Brain microvascular endothelial cell (primary cell): ENCODE measurements at regions not wholly inside any gene's neighbourhood (a gene's known extent, or its start where the extent isn't known, plus 50 kb on each side); places are given as distances from the start of the nearest gene placed in this dataset.

Source experiments
- DNase-seq: peaks from one replicate; pipeline ENCODE4 v3.0.0-alpha.2; 2020
- H3K27ac ChIP-seq: fragments of 250-450 bp; sonication (Bioruptor Pico); 2 replicates; pipeline ENCODE4 v1.5.1; 2020; ENCODE audit warnings: mild to moderate bottlenecking, moderate library complexity
- H3K27me3 ChIP-seq: fragments of 250-450 bp; sonication (Bioruptor Pico); replicated peaks from 2 replicates; pipeline ENCODE4 v1.5.1; 2020; ENCODE audit warnings: mild to moderate bottlenecking
- H3K36me3 ChIP-seq: fragments of 250-450 bp; sonication (Bioruptor Pico); replicated peaks from 2 replicates; pipeline ENCODE4 v1.5.1; 2020; ENCODE audit warnings: mild to moderate bottlenecking
- H3K4me3 ChIP-seq: 2 replicates; pipeline ENCODE4 v1.5.1; 2011; ENCODE audit warnings: low read depth, mild to moderate bottlenecking, control low read depth, low read length, moderate library complexity
- in situ Hi-C: cut with HindIII; loops from 2 replicates; pipeline ENCODE4 v1.10.0; 2017; ENCODE audit warnings: low sequenced_read_pairs, low pct_ligation_motif_present
- TF ChIP-seq, protein P1 (sequence below): IDR thresholded peaks from 2 replicates; pipeline ENCODE4 v1.5.1; 2011; ENCODE audit warnings: low read depth, mild to moderate bottlenecking, moderate library complexity, low read length, control low read depth, inconsistent platforms; ENCODE audit errors: missing control alignments

DNA sequence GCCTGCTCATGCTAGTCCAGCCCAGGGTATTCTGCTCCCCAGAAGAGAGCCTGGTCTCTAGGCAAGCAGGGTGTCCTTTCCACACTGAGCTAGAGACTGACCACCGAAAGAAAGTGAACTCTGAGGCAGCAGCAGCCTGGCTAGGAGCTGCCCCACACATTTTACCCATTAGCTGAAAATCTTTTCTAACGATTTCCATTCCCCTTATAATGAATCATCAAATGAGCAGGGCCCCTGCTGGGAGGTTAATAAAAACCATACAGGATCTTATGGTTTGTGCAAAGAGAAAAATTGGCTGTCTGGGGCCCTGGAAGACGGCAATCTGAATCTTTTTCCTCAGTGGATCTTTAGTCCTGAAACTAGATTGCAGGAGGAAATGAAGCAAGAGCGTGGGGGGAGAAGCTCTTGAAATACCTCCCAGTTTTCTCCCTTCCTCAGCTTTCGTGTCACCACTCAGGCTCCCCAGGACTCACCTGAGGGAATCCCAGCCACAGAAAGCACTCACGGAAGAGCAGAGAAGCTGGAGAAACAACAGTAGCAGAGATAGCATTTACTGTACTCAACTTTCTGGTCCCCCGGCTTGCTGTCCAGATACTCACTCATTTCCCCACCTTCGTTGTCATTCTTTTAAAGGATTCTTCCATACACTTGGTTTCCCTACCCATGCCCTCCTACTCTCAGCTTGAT is 74.7 kb upstream of the CD44 start:
- H3K36me3 ChIP-seq, result no peaks in the 10 kb centered on the region
- peak; percentile 44 for DNase-seq
- TF ChIP-seq, protein P1, sequence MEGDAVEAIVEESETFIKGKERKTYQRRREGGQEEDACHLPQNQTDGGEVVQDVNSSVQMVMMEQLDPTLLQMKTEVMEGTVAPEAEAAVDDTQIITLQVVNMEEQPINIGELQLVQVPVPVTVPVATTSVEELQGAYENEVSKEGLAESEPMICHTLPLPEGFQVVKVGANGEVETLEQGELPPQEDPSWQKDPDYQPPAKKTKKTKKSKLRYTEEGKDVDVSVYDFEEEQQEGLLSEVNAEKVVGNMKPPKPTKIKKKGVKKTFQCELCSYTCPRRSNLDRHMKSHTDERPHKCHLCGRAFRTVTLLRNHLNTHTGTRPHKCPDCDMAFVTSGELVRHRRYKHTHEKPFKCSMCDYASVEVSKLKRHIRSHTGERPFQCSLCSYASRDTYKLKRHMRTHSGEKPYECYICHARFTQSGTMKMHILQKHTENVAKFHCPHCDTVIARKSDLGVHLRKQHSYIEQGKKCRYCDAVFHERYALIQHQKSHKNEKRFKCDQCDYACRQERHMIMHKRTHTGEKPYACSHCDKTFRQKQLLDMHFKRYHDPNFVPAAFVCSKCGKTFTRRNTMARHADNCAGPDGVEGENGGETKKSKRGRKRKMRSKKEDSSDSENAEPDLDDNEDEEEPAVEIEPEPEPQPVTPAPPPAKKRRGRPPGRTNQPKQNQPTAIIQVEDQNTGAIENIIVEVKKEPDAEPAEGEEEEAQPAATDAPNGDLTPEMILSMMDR, result no peak
- H3K27me3 ChIP-seq, result no peaks in the 10 kb centered on the region
- H3K4me3 ChIP-seq, result no peak overlapping the region
- H3K27ac ChIP-seq, result no peak overlapping the region
- in situ Hi-C loops, result no loop called here

DNA sequence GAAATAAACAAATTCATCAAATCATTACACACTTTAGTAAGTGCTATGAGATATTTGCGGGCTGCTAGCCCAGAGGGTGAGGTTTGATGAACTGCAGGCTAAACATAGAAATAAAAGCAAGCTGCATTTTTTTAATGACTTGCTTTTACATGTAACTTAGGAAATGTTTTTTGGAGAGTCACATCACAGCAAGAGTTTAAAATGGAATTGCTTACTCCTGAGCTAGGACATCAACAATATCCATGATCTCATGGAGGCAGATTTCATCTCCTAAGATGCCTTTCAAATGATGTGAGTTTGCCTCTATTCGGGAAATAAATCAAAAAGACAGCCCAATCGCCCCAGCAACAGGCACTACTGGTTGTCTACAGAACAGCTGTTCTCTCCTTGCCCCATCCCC is 73.4 kb upstream of the CD44 start:
- Histone ChIP-seq H3K27me3 (no peaks in the 10 kb centered on the region), H3K36me3 (no peaks in the 10 kb centered on the region), H3K27ac (no peak overlapping the region), H3K4me3 (no peak overlapping the region)
- no peak for DNase-seq
- TF ChIP-seq, protein P1, result no peak
- in situ Hi-C loops, result no loop called here

DNA sequence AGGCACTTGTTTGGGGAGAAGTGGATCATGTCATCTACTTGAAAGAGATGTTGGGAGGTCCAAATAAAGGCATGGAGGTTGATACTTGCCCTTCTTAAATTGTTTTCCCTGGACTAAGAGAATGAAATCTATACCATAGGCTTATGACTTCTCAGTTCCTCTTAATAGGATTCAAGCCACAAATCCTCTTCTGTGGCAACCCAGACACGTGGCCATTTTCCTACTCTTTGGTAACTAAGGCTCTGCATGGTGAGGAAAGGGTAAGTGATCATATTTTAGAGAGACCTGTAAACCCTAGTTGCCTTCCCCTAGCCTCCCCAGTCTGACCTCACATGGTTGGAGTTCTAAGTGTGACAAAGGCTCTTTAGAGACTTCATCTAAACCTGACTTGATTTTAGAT is 72.9 kb upstream of the CD44 start:
- Histone ChIP-seq H3K27ac (no peak overlapping the region), H3K4me3 (no peak overlapping the region), H3K36me3 (no peaks in the 10 kb centered on the region), H3K27me3 (no peaks in the 10 kb centered on the region)
- in situ Hi-C loops, result no loop called here
- TF ChIP-seq, protein P1, result no peak
- DNase-seq, result no peak

DNA sequence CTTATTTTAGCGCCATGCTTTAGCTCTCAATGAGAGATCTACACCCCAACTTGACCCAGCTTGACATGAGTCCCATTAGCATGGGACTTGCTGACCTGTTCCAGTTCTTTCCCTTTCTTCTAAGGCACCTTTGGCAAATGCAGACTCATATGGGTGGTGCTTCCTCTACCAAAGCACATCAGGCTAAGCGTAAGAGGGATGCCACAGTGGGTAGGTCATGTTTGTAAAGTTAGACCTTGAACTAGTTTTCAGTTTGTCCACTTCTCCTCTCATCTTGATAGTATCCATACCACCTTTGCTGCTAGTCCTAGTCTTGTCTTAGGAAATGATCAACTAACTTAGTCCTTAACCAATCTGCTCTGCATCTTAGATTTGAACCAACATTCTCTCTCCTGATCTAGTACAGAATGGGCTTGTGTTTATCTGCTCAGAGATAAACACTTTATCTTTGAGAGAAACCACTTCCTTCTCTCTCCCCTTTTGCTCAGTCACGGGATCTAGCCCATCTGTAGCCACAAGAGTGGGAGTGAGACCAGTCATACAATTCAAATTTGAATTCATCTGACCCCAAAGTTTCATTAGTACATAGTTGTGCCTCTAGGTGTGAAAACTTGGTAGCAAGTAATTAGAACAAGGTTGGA is 72.1 kb upstream of the CD44 start:
- Histone ChIP-seq H3K27me3 (no peaks in the 10 kb centered on the region), H3K4me3 (no peak overlapping the region), H3K27ac (no peak overlapping the region), H3K36me3 (no peaks in the 10 kb centered on the region)
- in situ Hi-C loops, result no loop called here
- TF ChIP-seq, protein P1, result no peak
- DNase-seq, result no peak

DNA sequence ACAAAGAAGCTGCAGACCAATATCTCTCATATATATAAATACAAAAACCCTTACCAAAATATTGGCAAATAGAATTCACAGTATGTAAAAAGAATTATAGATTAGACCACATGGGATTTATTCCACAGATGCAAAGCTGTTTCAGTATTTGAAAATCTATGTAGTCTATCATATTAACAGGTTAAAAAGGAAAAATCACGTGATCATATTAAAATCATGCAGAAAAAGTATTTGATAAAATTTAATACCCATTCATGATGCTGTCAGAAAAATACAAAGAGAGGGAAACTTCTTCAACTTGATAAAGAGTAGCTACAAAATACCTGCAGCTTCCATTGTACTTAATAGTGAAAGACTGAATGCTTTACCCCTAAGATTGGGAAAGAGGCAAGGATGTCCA is 67.2 kb upstream of the CD44 start:
- in situ Hi-C loops, result no loop called here
- TF ChIP-seq, protein P1, result no peak
- DNase-seq, result no peak

More for the DNA sequence above, 67.2 kb upstream of the CD44 start:
- no peak overlapping the region for H3K4me3 ChIP-seq
- no peak overlapping the region for H3K27ac ChIP-seq
- no peaks in the 10 kb centered on the region for H3K27me3 ChIP-seq
- H3K36me3 ChIP-seq, result no peaks in the 10 kb centered on the region
